ENCODE measurements at regions not wholly inside any gene's neighbourhood (a gene's known extent, or its start where the extent isn't known, plus 50 kb on each side); places are given as distances from the start of the nearest gene placed in this dataset.
A peak's percentile ranks its signal among the peaks of the same experiment; 100 is the strongest.

GRCh38 chr13:109361562-109362289 lies 424.7 kb downstream of the IRS2 start:
- Histone ChIP-seq H3K4me1 (ENCODE audit: control insufficient read depth, insufficient read depth, low read length) (no peaks in the 10 kb centered on the region), H3K4me3 (ENCODE audit: low read length) (no peak overlapping the region), H3K4me2 (ENCODE audit: low read length) (no peak overlapping the region), H3K36me3 (ENCODE audit: insufficient read depth, low read length) (no peaks in the 10 kb centered on the region), H3K27me3 (ENCODE audit: control insufficient read depth, insufficient read depth, low read length) (no peaks in the 10 kb centered on the region), H3K9ac (ENCODE audit: low read depth, low read length) (no peak overlapping the region), H3K9me3 (replicated peaks; ENCODE audit: low read length) (no peaks in the 10 kb centered on the region)

- Histone ChIP-seq H3K36me3 (ENCODE audit: insufficient read depth, low read length) (no peaks in the 10 kb centered on the region), H3K27me3 (ENCODE audit: control insufficient read depth, insufficient read depth, low read length) (no peaks in the 10 kb centered on the region), H3K4me2 (ENCODE audit: low read length) (no peak overlapping the region), H3K4me1 (ENCODE audit: control insufficient read depth, insufficient read depth, low read length) (no peaks in the 10 kb centered on the region), H3K9me3 (replicated peaks; ENCODE audit: low read length) (no peaks in the 10 kb centered on the region), H3K4me3 (ENCODE audit: low read length) (no peak overlapping the region), H3K9ac (ENCODE audit: low read depth, low read length) (no peak overlapping the region)
These were observed 428.5 kb downstream of the IRS2 start for GRCh38 chr13:109357751-109358471.

GRCh38 chr13:109355875-109356434 lies 430.4 kb downstream of the IRS2 start:
- Histone ChIP-seq H3K9me3 (replicated peaks; ENCODE audit: low read length) (no peaks in the 10 kb centered on the region), H3K9ac (ENCODE audit: low read depth, low read length) (no peak overlapping the region), H3K4me3 (ENCODE audit: low read length) (no peak overlapping the region), H3K36me3 (ENCODE audit: insufficient read depth, low read length) (no peaks in the 10 kb centered on the region), H3K4me2 (ENCODE audit: low read length) (no peak overlapping the region), H3K27me3 (ENCODE audit: control insufficient read depth, insufficient read depth, low read length) (no peaks in the 10 kb centered on the region), H3K4me1 (ENCODE audit: control insufficient read depth, insufficient read depth, low read length) (no peaks in the 10 kb centered on the region)

GRCh38 chr13:109355166-109355565 lies 431.2 kb downstream of the IRS2 start:
- H3K36me3 ChIP-seq (ENCODE audit: insufficient read depth, low read length) = no peaks in the 10 kb centered on the region
- H3K27me3 ChIP-seq (ENCODE audit: control insufficient read depth, insufficient read depth, low read length) = no peaks in the 10 kb centered on the region
- no peak overlapping the region for H3K9ac ChIP-seq (ENCODE audit: low read depth, low read length)
- H3K4me3 ChIP-seq (ENCODE audit: low read length) = no peak overlapping the region
- no peaks in the 10 kb centered on the region for H3K4me1 ChIP-seq (ENCODE audit: control insufficient read depth, insufficient read depth, low read length)
- no peaks in the 10 kb centered on the region for H3K9me3 ChIP-seq (replicated peaks; ENCODE audit: low read length)
- no peak overlapping the region for H3K4me2 ChIP-seq (ENCODE audit: low read length)

GRCh38 chr13:109351236-109351635 lies 435.1 kb downstream of the IRS2 start:
- peaks cover 18% of the 10 kb centered on the region for H3K4me1 ChIP-seq (ENCODE audit: control insufficient read depth, insufficient read depth, low read length)
- H3K27me3 ChIP-seq (ENCODE audit: control insufficient read depth, insufficient read depth, low read length) = no peaks in the 10 kb centered on the region
- H3K36me3 ChIP-seq (ENCODE audit: insufficient read depth, low read length) = no peaks in the 10 kb centered on the region
- no peak overlapping the region for H3K4me3 ChIP-seq (ENCODE audit: low read length)
- no peak overlapping the region for H3K9ac ChIP-seq (ENCODE audit: low read depth, low read length)
- H3K9me3 ChIP-seq (replicated peaks; ENCODE audit: low read length) = no peaks in the 10 kb centered on the region
- no peak overlapping the region for H3K4me2 ChIP-seq (ENCODE audit: low read length)

- H3K9ac ChIP-seq (ENCODE audit: low read depth, low read length) = peak overlapping the region; percentile 55
- no peaks in the 10 kb centered on the region for H3K27me3 ChIP-seq (ENCODE audit: control insufficient read depth, insufficient read depth, low read length)
- no peaks in the 10 kb centered on the region for H3K36me3 ChIP-seq (ENCODE audit: insufficient read depth, low read length)
- peaks cover 41% of the 10 kb centered on the region for H3K4me1 ChIP-seq (ENCODE audit: control insufficient read depth, insufficient read depth, low read length)
- peak overlapping the region; percentile 25 for H3K4me2 ChIP-seq (ENCODE audit: low read length)
- no peaks in the 10 kb centered on the region for H3K9me3 ChIP-seq (replicated peaks; ENCODE audit: low read length)
- no peak overlapping the region for H3K4me3 ChIP-seq (ENCODE audit: low read length)
These were observed 437.7 kb downstream of the IRS2 start for GRCh38 chr13:109348519-109349258.

GRCh38 chr13:109346060-109346459 lies 440.3 kb downstream of the IRS2 start:
- Histone ChIP-seq H3K4me1 (ENCODE audit: control insufficient read depth, insufficient read depth, low read length) (peaks cover 41% of the 10 kb centered on the region), H3K9me3 (replicated peaks; ENCODE audit: low read length) (no peaks in the 10 kb centered on the region), H3K27me3 (ENCODE audit: control insufficient read depth, insufficient read depth, low read length) (no peaks in the 10 kb centered on the region), H3K4me3 (ENCODE audit: low read length) (no peak overlapping the region), H3K9ac (ENCODE audit: low read depth, low read length) (peak overlapping the region; percentile 7), H3K36me3 (ENCODE audit: insufficient read depth, low read length) (no peaks in the 10 kb centered on the region), H3K4me2 (ENCODE audit: low read length) (peak overlapping the region; percentile 30)

GRCh38 chr13:109345433-109345941 lies 440.9 kb downstream of the IRS2 start:
- Histone ChIP-seq H3K4me3 (ENCODE audit: low read length) (no peak overlapping the region), H3K9ac (ENCODE audit: low read depth, low read length) (peak overlapping the region; percentile 7), H3K4me2 (ENCODE audit: low read length) (peak overlapping the region; percentile 30), H3K9me3 (replicated peaks; ENCODE audit: low read length) (no peaks in the 10 kb centered on the region), H3K36me3 (ENCODE audit: insufficient read depth, low read length) (no peaks in the 10 kb centered on the region), H3K4me1 (ENCODE audit: control insufficient read depth, insufficient read depth, low read length) (peaks cover 41% of the 10 kb centered on the region), H3K27me3 (ENCODE audit: control insufficient read depth, insufficient read depth, low read length) (no peaks in the 10 kb centered on the region)

- H3K27me3 ChIP-seq (ENCODE audit: control insufficient read depth, insufficient read depth, low read length) = no peaks in the 10 kb centered on the region
These were observed 441.7 kb downstream of the IRS2 start for GRCh38 chr13:109344552-109345157.

GRCh38 chr13:109336730-109337129 lies 449.7 kb downstream of the IRS2 start:
- Histone ChIP-seq H3K27me3 (ENCODE audit: control insufficient read depth, insufficient read depth, low read length) (no peaks in the 10 kb centered on the region), H3K4me1 (ENCODE audit: control insufficient read depth, insufficient read depth, low read length) (peaks cover 24% of the 10 kb centered on the region), H3K4me3 (ENCODE audit: low read length) (no peak overlapping the region), H3K4me2 (ENCODE audit: low read length) (no peak overlapping the region), H3K36me3 (ENCODE audit: insufficient read depth, low read length) (no peaks in the 10 kb centered on the region), H3K9ac (ENCODE audit: low read depth, low read length) (peak overlapping the region; percentile 38), H3K9me3 (replicated peaks; ENCODE audit: low read length) (no peaks in the 10 kb centered on the region)

More at GRCh38 chr13:109344552-109345157, 441.7 kb downstream of the IRS2 start:
- peak overlapping the region; percentile 34 for H3K4me3 ChIP-seq (ENCODE audit: low read length)
- H3K4me1 ChIP-seq (ENCODE audit: control insufficient read depth, insufficient read depth, low read length) = peaks cover 37% of the 10 kb centered on the region
- no peak overlapping the region for H3K4me2 ChIP-seq (ENCODE audit: low read length)
- no peaks in the 10 kb centered on the region for H3K9me3 ChIP-seq (replicated peaks; ENCODE audit: low read length)
- H3K36me3 ChIP-seq (ENCODE audit: insufficient read depth, low read length) = no peaks in the 10 kb centered on the region
- H3K9ac ChIP-seq (ENCODE audit: low read depth, low read length) = peak overlapping the region; percentile 18

Data from skeletal muscle satellite cell (primary cell).